Loucy (cell line): ENCODE measurements at regions not wholly inside any gene's neighbourhood (a gene's known extent, or its start where the extent isn't known, plus 50 kb on each side); places are given as distances from the start of the nearest gene placed in this dataset.
A peak's percentile ranks its signal among the peaks of the same experiment; 100 is the strongest.

Experiments
- H2AFZ ChIP-seq: fragments of 200-600 bp; sonication (generic); 2 replicates; pipeline ENCODE4 v1.6.0; 2016; ENCODE audit warnings: antibody characterized with exemption, mild to moderate bottlenecking, low read length, moderate library complexity
- H3F3A ChIP-seq: fragments of 200-600 bp; 2 replicates; pipeline ENCODE4 v1.6.0; 2016; ENCODE audit warnings: antibody characterized with exemption, low read depth, mild to moderate bottlenecking
- H3K27me3 ChIP-seq: fragments of 200-600 bp; sonication (generic); 2 replicates; pipeline ENCODE4 v1.6.1; 2014; ENCODE audit warnings: low read length, mild to moderate bottlenecking; ENCODE audit not compliant: insufficient read depth, poor library complexity, severe bottlenecking
- H3K36me3 ChIP-seq: fragments of 200-600 bp; sonication (generic); 2 replicates; pipeline ENCODE4 v1.6.1; 2016; ENCODE audit warnings: low read length; ENCODE audit not compliant: insufficient read depth
- H3K4me1 ChIP-seq: fragments of 200-600 bp; sonication (generic); 2 replicates; pipeline ENCODE4 v1.5.1; 2014; ENCODE audit warnings: low read length, mild to moderate bottlenecking; ENCODE audit not compliant: insufficient read depth, poor library complexity, severe bottlenecking
- H3K4me2 ChIP-seq: fragments of 200-600 bp; sonication (generic); 2 replicates; pipeline ENCODE4 v1.6.0; 2014; ENCODE audit warnings: antibody characterized with exemption, low read length, low read depth, mild to moderate bottlenecking; ENCODE audit not compliant: poor library complexity, severe bottlenecking
- H3K4me3 ChIP-seq: fragments of 200-600 bp; sonication (generic); 2 replicates; pipeline ENCODE4 v1.5.1; 2014; ENCODE audit warnings: low read length, mild to moderate bottlenecking, mixed read lengths; ENCODE audit not compliant: poor library complexity, severe bottlenecking
- H3K79me2 ChIP-seq: fragments of 200-600 bp; sonication (generic); 2 replicates; pipeline ENCODE4 v1.6.1; 2014; ENCODE audit warnings: low read length; ENCODE audit not compliant: insufficient read depth
- H3K9ac ChIP-seq: fragments of 200-600 bp; sonication (generic); 2 replicates; pipeline ENCODE4 v1.6.0; 2014; ENCODE audit warnings: mild to moderate bottlenecking, low read depth, low read length, moderate library complexity; ENCODE audit not compliant: poor library complexity, severe bottlenecking
- H3K9me2 ChIP-seq: fragments of 200-600 bp; sonication (generic); replicated peaks from 2 replicates; pipeline ENCODE4 v1.6.1; 2016; ENCODE audit warnings: low read depth, low read length, mixed read lengths
- H3K9me3 ChIP-seq: fragments of 200-600 bp; sonication (generic); 2 replicates; pipeline ENCODE4 v1.6.1; 2014; ENCODE audit warnings: mild to moderate bottlenecking, antibody characterized with exemption, low read length, low read depth; ENCODE audit not compliant: insufficient read depth
- H4K20me1 ChIP-seq: fragments of 200-600 bp; sonication (generic); 2 replicates; pipeline ENCODE4 v1.6.0; 2014; ENCODE audit warnings: antibody characterized with exemption, low read length, mild to moderate bottlenecking; ENCODE audit not compliant: insufficient read depth, poor library complexity, severe bottlenecking
- CTCF ChIP-seq: fragments of 200-600 bp; sonication (generic); conservative IDR thresholded peaks from 2 replicates; pipeline ENCODE4 v1.5.1; 2014; ENCODE audit warnings: mild to moderate bottlenecking, antibody characterized with exemption, low read length
- EZH2phosphoT487 ChIP-seq: fragments of 200-600 bp; IDR thresholded peaks from 2 replicates; pipeline ENCODE4 v1.6.1; 2018; ENCODE audit warnings: antibody characterized with exemption, mild to moderate bottlenecking, moderate library complexity, borderline replicate concordance

- H3K9ac ChIP-seq, result no peak overlapping the region
- no peaks in the 10 kb centered on the region for H3K36me3 ChIP-seq
- no peaks in the 10 kb centered on the region for H4K20me1 ChIP-seq
- H3K4me3 ChIP-seq, result no peak overlapping the region
- no peaks in the 10 kb centered on the region for H3K4me1 ChIP-seq
- H3K27me3 ChIP-seq, result no peaks in the 10 kb centered on the region
- no peaks in the 10 kb centered on the region for H3K9me3 ChIP-seq
- no peaks in the 10 kb centered on the region for H3K9me2 ChIP-seq
- TF ChIP-seq CTCF, result peak; percentile 44
- TF ChIP-seq EZH2phosphoT487, result no peak
- H3K4me2 ChIP-seq, result peak overlapping the region; percentile 22
- no peaks in the 10 kb centered on the region for H3F3A ChIP-seq
- no peaks in the 10 kb centered on the region for H3K79me2 ChIP-seq
- no peak overlapping the region for H2AFZ ChIP-seq
These were observed 312.2 kb upstream of the DIAPH2 start for GRCh38 chrX:96372313-96373046.

GRCh38 chrX:96373047-96373355, 311.6 kb upstream of the DIAPH2 start:
- no peak overlapping the region for H3K4me2 ChIP-seq
- H3K36me3 ChIP-seq, result no peaks in the 10 kb centered on the region
- no peaks in the 10 kb centered on the region for H3F3A ChIP-seq
- H3K79me2 ChIP-seq, result no peaks in the 10 kb centered on the region
- H3K27me3 ChIP-seq, result no peaks in the 10 kb centered on the region
- TF ChIP-seq CTCF (no peak), EZH2phosphoT487 (no peak)
- H3K9me2 ChIP-seq, result no peaks in the 10 kb centered on the region
- no peaks in the 10 kb centered on the region for H4K20me1 ChIP-seq
- no peaks in the 10 kb centered on the region for H3K4me1 ChIP-seq
- H3K9me3 ChIP-seq, result no peaks in the 10 kb centered on the region
- no peak overlapping the region for H2AFZ ChIP-seq
- no peak overlapping the region for H3K4me3 ChIP-seq
- H3K9ac ChIP-seq, result no peak overlapping the region

- H3K9me2 ChIP-seq, result no peaks in the 10 kb centered on the region
- no peak overlapping the region for H3K4me2 ChIP-seq
- no peak for TF ChIP-seq EZH2phosphoT487
- no peak for TF ChIP-seq CTCF
- no peak overlapping the region for H3K9ac ChIP-seq
- no peaks in the 10 kb centered on the region for H3K4me1 ChIP-seq
- no peaks in the 10 kb centered on the region for H3F3A ChIP-seq
- no peaks in the 10 kb centered on the region for H4K20me1 ChIP-seq
- H3K9me3 ChIP-seq, result no peaks in the 10 kb centered on the region
- H3K4me3 ChIP-seq, result no peak overlapping the region
- H2AFZ ChIP-seq, result no peak overlapping the region
- no peaks in the 10 kb centered on the region for H3K36me3 ChIP-seq
- H3K79me2 ChIP-seq, result no peaks in the 10 kb centered on the region
- H3K27me3 ChIP-seq, result no peaks in the 10 kb centered on the region
These were observed 308.4 kb upstream of the DIAPH2 start for GRCh38 chrX:96376266-96376665.
